HG02852 (cell line): ENCODE measurements at regions not wholly inside any gene's neighbourhood (a gene's known extent, or its start where the extent isn't known, plus 50 kb on each side); places are given as distances from the start of the nearest gene placed in this dataset.
"Not testable (repeated sequence)": the region's sequence is repeated elsewhere in the genome, so short reads cannot be mapped to it uniquely, and the experiment has no call there.

Source experiments
- ATAC-seq: cut with Tn5 transposase; IDR thresholded peaks from one replicate; pipeline ENCODE4 v1.9.1; 2021; ENCODE audit warnings: mild to moderate bottlenecking, moderate library complexity; ENCODE audit not compliant: unreplicated experiment

DNA sequence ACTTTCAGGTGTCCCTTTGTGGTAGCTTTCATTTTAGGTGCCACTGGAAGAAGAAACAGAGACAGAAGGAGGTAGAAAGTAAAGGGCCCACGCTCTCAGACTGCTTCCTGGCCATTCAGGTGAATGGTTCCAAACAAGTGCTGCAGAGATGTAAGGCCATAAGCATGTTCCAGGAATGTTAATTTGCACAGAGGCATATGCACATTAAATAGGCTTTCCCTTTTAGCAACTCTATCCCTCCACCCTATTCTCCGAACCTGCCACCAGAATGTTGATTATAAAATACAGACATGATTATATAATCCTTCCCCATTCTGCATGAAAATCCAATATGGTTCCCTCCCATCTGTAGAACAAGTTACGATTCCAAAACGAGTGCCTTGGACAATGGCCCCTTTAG, 297.2 kb downstream of the C6orf118 start:
- ATAC-seq, result no peak

DNA sequence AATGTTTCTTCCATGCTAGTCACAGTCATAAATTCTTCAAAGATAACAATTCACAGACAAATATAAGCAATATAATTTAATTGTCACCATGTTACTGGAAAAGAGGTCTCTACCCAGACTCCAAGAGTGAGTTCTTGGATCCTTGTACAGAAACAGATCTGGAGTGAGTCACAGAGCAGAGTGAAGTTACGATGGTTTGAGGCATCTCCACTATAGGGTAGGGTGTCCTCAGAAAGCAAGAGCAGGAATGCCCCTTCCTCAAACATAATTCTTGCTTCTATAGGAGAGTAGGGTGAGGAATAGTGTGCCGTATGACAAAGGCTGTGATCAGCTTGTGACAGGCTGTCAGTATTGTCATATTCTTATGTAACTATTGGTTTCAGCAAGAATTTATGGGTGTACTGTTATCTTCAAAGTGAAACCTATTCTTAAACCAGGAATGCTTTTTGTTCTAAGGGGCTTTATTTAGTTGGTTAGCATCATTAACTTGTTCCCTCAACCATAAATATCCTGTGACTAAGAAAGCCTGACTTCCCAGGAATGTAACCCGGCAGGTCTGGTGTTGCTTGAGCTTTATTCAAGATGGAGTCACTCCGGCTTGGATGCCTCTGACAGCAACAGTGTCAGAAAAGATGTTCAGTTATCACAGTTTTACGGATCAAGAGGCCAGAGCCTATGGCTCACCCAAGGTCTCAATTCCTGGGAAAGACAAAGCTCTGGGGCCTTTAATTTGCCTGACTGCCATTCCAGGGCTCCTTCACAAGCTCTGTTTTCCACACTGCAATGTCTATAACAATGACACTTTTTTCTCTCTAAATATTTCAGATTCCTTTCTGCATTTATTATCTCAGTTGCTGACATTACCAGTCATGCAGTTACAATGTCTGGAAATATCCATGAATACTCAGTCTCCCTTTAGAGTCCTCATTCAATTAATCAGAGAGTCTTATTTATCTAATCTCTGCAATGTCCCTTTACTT, 298.6 kb downstream of the C6orf118 start:
- ATAC-seq, result no peak

DNA sequence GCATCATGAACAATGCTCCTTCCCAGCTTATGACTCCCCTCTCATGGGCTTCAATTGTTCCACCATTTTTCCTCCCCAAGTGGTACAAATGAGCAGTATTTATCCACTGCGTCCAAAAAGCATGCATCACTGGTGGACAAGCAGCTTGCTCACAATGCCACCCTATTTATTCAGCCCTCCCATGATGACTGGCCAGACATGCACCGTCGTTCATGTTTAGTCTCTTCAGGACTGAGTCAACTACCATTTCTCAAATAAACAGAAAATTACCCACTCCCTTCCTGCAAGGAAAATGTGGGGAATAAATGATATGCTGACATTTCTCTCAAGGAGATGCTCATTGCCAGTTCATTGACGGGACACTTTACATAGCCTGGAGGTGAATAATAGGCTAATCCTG, 300.4 kb downstream of the C6orf118 start:
- no peak for ATAC-seq

DNA sequence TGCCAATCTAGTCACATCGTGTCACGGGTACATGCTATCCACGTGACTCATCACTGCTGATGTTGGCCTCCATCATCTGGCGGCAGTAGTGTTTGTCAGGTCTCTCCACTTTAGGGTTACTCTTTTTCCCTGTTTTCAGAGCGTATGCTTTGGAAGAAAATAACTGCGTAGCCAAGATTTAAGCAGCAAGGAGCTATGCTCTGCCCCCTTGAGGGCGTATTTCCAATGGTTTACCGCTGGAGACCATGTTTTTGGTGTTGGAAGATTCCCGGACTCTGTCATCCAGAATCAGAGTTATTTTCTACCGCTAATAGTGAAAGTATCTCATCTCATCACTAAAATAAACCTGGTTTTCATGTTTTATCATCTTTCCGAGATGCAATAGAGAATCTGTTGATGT, 306.5 kb downstream of the C6orf118 start:
- ATAC-seq, result no peak

DNA sequence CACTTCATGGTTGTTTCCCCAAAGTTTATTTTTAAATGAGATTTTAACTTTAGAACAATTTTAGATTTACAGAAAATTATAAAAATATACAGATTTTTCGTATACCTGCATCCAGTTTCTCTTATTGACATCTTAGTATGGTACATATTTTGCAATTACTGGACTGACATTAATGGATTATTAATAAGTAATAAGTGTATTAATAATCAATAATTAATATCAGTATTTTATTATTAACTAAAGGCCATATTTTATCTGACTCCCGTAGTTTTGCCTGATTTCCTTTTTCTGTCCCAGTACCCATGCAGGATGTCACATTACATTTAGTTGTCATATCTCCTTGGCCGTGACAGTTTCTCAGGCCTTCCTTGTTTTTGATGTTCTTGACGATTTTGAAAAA, 307.0 kb downstream of the C6orf118 start:
- no peak for ATAC-seq

DNA sequence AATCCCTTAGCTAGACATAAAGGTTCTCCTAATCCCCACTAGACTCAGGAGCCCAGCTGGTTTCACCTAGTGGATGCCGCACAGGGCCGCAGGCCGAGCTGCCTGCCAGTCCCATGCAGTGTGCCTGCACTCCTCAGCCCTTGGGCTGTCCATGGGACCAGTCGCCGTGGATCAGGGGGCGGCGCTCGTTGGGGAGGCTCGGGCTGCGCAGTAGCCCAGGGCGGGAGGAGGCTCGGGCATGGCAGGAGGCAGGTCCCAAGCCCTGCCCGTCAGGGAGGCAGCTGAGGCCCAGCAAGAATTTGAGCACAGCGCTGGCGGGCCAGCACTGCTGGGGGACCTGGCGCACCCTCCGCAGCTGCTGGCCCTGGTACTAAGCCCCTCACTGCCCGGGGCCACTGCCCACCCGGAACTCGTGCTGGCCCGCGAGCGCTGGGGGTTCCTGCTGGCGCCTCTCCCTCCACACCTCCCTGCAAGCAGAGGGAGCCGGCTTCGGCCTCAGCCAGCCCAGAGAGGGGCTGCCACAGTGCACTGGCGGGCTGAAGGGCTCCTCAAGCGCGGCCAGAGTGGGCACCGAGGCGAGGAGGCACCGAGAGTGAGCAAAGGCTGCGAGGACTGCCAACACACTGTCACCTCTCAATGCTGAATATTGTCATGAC, 307.8 kb downstream of the C6orf118 start:
- no peak for ATAC-seq

DNA sequence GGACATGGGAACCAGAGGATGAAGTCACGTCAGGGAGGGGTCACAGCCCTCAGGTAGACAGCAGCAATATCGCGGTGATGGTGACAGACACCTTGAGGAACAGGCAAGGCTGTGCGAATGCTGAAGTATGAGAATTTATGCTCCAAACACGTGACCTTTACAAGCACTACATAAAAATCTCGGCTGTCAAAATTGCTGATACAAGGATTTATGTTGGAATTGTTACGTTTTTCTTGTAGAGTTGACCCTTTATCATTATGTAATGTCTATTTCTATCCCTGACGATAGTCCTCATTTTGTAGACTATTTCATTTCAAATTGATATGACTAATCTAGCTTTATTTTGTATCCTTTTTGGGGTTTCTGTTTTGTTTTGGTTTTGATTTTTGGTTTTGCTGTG, 311.1 kb downstream of the C6orf118 start:
- ATAC-seq, result no peak

DNA sequence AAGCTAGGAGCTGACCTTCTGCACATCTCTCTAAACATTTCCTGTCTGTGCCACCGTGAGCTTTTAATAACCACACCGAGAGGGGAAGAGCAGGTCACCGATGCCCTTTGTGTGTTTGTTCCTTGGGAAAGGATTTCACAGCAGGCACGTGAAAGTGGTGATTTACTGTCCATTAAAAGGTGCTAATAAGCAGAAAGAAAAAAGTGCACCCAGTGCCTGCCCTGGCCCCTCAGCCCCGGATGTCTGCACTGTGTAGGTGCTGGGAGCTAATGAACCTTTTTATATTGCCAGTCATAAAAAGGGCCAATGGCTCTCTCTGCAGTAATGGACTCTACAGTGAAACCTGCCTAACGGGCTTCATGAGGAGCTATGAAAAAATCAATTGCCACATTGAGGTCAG, 312.6 kb downstream of the C6orf118 start:
- ATAC-seq, result no peak

DNA sequence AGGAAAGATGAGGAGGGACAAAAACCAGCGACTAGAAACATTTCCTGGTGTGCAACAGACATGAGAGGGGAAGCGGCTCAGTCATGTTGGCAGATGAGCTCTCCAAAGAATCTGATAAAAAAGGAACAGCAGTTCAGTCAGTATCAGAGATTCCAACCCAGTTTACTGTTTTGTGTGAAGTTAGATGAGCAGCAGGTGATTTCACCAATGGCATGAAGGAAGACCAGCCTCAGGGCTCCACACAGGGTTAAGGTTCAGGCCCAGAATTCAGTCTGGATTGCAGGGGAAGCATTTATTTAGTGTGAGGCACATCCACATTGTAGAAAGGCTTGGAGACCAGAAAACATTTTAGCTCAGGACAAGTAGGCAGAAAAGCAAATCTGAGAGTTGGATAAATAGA, 317.8 kb downstream of the C6orf118 start:
- no peak for ATAC-seq

DNA sequence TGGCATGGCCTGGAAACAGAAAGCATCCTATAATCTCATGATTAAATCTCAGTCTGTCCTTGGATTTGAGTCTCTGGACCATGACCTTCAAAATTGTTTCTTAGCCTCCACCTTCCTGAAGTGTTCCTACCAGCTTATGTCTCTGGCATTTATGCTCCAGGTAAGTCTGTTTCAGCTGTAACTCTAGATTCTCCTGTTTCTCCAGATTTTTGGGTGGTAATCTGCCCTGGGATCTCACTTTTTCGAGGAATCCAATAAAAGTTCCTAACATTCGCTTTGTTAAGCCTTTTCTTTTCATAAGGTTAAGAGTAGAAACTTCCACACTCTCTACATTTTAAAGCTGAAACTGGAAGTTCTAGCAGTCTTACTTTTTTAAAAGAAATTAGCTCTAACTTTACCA, 318.5 kb downstream of the C6orf118 start:
- ATAC-seq, result no peak

DNA sequence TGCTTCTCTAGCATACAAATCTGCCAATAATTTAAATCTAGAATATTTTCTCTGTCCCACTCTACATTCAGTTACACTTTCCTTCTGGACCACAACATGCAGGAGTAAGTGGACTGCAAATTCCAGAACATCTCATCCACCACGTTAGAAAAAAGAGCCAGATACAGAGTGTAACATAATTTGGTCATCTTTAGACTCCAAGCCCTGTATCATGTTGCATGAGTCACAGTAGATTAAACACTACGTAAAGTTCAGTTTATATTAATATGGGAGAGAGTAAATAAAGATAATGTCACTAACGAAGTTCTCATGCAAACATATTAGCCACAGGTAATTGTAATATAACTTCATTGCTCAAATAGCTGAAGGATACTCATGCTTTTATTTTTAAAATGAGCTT, 327.0 kb downstream of the C6orf118 start:
- no peak for ATAC-seq

DNA sequence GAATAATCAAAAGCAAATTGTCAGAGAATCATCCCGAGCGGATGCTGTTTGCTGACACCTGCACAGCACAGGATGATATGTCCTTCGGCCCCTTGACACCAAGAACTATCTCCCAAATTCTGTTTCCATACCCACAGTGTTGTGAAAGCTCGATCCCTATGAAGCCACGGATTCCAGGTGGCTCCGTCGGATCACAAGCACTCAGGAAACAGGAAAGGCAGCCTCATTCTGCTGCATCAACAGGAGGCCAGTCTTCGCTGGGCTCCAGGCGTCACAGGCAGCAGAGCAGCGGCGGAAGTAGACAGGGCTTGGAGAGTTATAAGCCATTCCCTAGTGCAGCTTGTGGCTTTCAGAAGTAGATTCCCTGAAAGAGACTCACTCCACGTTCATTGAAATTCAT, 342.3 kb downstream of the C6orf118 start:
- no peak for ATAC-seq

DNA sequence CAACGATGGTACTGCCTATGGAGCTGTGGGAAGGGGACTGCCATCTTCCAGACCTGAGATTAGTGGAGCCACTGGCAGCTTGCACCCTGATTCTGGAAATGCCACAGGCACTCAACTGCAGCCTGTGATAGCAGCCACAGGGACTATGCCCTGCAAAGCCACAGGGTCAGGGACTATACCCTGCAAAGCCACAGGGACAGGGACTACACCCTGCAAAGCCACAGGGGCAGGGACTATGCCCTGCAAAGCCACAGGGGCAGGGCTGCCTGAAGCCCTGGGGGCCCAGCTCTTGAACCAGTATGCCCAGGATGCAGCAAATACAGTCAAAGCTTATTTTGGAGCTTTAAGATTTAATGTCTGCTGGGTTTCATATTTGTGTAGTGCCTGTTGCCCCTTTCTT, 346.6 kb downstream of the C6orf118 start:
- no peak for ATAC-seq

DNA sequence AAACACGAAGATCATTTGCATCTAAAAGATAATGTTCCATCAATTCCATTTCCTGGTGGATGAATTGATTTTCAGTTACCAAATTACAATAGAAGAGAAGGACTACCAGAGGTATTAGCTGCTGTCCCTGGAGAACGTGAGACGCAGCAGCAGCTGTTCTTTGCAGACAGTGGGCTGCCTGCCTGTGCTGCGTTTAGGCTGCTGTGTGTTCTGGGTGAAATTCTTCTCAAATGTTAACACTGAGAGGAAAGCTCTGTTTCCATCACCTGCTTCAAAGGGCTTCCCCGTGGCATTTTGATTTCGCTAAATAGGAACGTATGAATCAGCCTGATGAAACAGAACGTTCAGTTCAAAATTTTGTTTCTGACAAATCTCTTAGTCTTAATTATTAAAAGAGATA, 362.2 kb downstream of the C6orf118 start:
- ATAC-seq, result no peak

DNA sequence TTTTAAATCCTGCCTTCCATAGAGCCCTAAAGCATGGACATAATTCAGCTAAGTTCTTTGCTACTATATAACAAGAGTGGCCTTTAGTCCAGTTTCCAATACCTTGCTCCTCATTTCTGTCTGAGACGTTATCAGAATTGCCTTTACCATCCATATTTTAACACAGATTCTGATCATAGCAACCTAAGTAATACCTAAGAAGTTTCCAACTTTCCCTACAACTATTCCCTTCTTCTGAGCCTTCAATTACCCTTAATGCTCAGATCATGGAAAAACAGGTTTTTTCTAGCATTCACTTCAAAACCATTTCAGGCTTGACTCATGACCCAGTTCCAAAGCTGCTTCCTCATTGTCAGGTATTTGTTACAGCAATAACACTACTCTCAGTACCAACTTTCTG, 367.1 kb downstream of the C6orf118 start:
- no peak for ATAC-seq

DNA sequence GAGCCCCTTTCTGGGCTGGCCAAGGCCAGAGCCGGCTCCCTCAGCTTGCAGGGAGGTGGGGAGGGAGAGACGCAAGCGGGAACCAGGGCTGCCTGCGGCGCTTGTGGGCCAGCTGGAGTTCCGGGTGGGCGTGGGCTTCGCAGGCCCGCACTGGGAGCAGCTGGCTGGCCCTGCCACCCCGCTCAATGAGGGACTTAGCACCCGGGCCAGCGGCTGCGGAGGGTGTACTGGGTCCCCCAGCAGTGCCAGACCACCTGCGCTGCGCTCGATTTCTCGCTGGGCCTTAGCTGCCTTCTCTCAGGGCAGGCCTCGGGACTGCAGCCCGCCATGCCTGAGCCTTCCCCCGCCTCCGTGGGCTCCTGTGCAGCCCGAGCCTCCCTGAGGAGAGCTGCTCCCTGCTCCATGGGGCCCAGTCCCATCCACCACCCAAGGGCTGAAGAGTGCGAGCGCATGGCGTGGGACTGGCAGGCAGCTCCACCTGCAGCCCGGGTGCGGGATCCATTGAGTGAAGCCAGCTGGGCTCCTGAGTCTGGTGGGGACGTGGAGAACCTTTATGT, 376.1 kb downstream of the C6orf118 start:
- not testable (repeated sequence) for ATAC-seq

DNA sequence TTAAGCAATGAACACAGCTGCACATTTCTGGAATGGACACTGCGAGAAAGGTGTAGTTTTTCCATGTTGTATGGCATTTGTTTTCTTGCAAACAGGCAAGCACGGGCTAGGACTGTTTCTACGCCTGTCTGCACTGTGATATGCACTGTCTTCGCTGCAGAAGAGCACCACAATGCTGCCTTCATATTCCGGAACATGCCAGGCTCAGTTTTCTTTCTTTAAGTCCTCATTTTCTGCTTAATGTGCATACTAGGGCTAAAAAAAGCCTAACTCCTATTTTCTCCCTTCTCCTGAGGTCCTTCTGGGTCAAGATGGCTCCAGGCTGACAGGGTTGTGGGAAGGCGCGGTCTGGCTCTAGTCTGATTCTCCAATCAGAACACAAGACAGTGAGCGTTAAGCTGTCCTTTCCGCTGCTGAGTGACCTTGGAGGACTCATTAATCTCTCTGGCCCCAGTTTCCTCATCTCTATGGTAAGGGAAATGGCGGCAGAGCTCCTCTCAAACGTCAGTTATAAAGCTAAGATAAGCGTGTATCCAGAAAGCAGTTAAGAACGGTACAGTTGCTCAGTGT, 379.9 kb downstream of the C6orf118 start:
- no peak for ATAC-seq

DNA sequence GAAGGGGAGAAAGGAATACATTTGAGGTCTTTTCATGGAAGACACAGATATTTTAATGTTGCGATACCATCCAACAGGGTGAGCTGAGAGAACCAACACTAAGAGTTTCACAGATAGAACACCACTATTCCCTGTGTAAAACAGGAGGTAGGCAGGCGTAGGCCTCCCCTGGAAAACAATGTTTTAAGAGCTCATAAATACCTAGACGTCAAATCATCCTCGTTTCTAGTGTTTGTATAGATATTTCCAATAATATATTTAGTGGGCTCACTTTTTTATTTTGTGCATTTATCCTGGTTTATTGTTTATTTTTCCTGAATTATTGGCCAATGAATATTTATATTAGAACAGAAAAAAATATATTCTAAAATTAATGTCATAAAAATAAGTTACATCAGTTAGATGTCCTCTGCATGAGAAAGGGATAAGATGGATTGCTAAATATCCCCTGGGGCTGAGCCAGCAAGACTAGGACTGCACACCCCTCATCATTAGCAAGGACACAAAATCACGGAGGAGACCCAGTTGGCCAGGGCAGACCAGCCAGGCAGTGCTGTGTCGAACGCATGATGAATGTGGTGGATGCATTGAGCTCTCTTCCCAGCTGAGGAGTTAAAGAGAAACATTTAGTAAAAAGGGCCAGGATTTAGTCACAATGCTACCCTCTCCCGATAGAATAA, 380.5 kb downstream of the C6orf118 start:
- no peak for ATAC-seq

DNA sequence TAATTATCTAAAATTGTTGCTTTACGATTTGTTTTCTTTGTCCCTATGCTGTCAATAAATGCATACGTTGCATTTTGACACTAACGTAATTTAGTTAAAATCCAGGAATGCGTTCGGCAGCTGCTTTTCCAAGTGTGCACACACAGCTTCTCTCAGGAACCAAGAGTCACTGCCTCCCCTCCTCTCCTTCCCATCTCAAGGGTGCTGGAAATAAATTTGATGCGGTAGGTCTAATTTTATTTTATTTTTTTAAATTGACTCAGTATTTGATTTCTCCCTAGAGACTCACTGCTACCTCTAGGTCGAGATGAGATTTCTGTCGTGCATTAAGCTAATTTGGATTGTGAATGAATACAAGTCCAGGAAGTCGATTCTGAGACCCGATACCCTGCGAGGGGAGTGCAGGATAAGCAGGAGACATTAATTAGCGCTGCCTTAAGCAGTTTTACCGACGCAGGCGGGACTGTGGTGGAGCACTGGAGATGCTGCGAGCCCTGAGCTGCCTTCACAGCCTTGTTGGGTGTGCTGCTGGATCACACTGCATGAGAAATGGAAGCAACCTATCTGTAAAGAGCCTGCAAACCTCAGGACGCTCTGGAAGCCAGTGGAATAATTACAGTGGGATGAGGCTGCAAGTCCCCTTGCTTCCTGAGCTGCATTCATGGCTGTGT, 381.2 kb downstream of the C6orf118 start:
- no peak for ATAC-seq

DNA sequence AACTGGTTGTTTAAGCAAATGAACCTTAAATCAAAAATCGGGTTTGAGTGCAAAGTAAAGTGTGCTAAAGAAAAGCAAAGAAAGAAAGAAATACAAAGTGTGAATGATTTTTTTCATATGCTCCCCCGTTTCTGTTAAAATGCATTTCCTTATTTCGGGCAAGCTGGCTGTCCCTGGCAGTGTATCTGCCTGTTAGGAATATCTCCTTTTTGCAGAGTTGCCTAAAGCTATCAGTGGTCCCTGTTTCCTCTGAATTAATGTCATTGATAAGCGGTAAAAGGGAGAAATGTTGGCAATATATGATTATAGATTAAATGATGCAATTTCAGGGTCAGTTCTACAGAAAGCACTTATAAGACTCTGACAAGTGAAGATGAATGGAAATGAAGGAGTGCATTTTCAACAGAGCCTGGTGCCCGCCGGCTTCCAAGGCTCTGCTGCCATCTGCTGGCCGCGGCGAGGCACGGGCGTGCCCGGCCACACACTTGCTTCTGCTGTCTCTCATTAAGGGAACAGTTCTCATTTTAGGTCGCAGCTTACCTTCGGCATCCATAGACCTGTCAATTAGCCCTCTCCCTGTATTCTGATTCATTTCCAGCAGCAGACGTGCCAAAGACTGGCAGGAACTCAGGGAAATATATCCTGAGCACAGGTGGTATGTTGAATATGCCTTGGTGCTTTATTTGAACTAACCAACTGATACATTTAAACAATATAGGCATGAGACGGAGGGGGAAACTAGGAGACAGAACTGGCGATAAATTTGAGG, 381.9 kb downstream of the C6orf118 start:
- ATAC-seq, result peak; percentile 94
